ENCODE measurements at regions not wholly inside any gene's neighbourhood (a gene's known extent, or its start where the extent isn't known, plus 50 kb on each side); places are given as distances from the start of the nearest gene placed in this dataset.
A peak's percentile ranks its signal among the peaks of the same experiment; 100 is the strongest.

DNA sequence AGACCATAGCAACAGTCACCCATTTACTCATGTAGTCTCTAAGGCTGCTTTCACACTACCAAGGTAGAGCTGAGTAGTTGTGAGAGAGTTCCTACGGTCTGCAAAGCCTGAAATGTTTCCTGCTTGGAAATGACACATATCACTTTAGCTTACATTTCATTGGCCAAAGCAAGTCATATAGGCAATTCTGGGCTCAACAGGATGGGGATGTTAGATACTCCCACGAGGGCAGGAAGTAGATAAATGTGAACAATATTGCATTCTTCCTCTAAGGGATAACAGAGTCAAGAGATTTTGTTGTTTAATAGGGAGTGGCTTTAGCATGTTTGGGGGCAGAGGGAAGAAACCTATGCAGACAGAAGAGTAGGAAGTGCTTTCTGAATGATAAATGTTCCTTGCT is 355.6 kb upstream of the THRB start:
- no peak for DNase-seq

DNA sequence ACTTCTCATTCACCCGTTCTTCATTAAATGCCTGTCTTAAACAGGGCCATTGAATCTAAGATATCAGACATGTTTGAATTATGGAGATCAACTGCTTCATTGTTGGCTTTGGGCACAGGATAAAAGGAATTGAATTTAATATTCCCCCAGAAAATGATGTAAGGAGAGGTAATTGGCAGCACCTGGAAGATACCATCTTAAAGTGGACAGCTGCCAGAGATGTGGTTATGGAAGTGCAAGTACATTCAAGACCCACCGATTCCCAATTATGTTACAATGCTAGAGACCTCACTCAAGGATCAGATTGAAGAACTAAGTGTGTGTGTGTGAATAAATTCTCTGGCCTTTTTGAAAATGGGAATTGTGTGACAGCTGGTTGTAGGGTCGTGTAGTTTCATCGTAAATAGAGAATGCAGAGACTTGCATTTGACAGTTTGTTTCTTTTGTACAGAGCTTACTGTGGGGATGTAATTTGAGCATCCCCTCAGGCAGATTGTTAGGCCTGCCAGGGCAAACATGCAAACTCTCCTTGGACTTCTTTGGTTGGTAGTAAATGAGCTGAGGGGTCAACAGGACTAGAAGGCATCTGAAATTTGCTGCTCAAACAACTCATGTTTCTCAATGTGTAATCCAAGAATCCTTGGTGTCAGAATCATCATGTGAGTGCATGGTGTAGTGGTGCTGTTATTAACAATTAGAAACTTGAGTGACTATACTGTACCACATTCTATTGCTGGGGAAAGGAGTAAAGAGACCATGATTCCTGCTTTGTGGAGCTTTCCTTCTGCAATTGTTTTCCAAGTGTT is 359.2 kb upstream of the THRB start:
- peak; percentile 62 for DNase-seq

DNA sequence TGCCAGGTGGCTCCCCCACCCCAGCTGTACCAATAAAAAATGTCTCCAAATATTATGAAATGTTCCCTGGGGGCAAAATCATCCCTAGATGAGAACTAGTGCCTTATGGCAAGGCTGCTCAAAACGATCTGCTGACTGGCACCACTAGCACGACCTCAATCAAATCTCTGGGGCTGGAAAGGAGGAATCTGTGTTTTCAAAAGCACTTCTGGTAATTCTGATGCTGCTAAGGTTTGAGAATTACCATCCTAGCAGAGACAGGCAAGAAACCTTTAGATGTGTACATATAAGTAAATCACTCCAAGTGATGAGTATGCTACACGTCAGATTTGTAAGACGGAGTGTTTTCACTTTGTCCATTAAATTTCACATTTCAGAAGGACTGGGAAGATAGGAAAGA is 360.1 kb upstream of the THRB start:
- DNase-seq = no peak

DNA sequence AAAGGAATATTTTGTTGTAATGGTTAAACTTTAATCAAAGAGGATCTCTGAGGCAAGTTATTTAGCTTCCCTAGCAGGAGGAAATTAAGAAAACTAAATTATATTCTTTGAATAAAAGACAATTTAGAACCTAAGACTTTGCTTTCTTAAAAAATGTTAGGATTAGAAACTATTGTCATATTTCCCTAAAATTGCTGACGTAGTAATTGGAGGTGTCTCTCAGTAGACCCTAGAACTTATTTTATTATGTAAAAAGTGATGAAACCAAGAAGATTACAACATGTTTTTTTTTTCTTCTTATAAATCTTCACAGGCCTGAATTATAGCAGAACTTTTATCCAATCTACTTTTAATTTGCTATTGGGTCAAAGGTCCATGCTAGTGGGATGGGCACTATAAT is 363.3 kb upstream of the THRB start:
- no peak for DNase-seq

GRCh38 chr3:24863215-24863614 is 368.6 kb upstream of the THRB start:
- DNase-seq = no peak

DNA sequence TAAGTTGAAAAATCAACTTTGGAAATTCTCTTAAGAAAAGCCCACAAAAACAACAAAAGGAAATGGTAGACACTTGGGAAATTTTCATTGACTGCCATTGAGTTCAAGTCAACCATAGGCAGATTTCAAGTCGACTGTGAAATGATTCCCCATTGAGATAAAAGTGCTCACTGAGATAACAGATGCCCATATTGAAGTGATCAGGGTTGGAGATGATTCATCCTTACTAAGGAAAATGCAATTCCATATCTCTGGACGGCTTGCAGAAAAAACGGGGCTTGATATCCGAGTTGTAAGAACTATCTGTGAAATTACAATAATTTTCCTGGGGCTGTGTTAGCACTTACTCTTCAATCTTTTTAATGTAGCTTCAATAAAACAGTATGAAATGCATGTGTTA is 373.1 kb upstream of the THRB start:
- DNase-seq = no peak

- DNase-seq = no peak
Measured at GRCh38 chr3:24881239-24881638, 386.6 kb upstream of the THRB start.

GRCh38 chr3:24886501-24886900 is 391.9 kb upstream of the THRB start:
- DNase-seq = no peak

DNA sequence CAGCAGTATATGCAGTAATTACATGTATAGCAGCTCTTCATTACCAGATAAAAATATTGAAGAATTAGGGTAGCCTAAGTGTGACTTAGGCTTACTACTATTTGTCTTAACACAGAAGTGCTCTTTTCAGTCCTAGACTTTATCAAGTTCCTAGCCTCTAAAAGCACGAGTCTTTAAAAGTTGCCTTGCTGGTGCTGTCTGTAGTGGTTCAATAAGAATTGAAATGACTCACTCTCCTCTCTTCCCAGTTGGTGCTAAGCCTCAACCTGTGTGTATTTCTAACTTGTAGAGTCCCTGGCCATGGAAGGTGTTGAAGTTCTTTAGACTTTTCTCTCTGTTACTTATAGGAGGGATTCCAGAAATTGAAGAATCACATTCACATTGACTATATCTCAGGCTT is 395.4 kb upstream of the THRB start:
- DNase-seq = no peak

- DNase-seq = no peak
Measured at GRCh38 chr3:24899373-24899772, 404.7 kb upstream of the THRB start.

GRCh38 chr3:24899901-24900603 is 405.4 kb upstream of the THRB start:
- no peak for DNase-seq

- DNase-seq = no peak
Measured at GRCh38 chr3:24905266-24905665, 410.6 kb upstream of the THRB start.

DNA sequence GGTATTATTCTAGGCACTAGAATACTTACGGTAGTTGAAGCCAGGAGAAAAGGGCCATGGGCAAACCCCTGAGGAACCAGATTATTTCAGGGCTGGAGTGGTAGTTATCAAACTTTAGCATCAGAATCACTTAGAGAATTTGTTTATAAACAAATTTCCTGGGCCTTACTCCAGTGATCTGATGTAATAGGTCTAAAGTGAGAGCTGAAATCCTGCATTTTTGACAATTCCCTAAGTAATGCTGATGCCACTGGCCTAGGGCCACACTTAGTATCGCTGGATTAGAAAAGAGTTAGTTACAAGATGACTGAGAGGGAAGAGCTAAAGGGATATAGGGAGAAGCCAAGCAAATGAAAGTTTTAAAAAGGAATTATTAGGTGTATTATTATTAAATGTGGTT is 412.5 kb upstream of the THRB start:
- DNase-seq = no peak

- DNase-seq = no peak
Measured at GRCh38 chr3:24911076-24911475, 416.4 kb upstream of the THRB start.

- no peak for DNase-seq
Measured at GRCh38 chr3:24915639-24916038, 421.0 kb upstream of the THRB start.

DNA sequence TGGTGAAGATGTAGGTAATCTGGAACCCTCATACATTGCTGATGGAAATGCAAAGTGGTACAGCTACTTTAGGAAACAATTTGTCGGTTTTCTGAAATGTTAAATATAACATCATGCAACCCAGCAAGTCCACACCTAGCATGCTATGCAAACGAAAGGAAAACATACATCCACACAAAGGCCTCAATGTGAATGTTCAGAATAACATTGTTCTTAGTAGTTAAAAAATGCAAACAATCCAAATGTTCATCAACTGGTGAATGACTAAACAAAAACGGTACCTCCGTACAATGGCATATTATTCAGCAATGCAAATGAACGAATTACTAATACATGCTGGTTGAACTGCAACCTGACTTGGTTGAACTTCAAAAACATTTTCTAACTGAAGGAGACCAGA is 423.3 kb upstream of the THRB start:
- DNase-seq = no peak

DNA sequence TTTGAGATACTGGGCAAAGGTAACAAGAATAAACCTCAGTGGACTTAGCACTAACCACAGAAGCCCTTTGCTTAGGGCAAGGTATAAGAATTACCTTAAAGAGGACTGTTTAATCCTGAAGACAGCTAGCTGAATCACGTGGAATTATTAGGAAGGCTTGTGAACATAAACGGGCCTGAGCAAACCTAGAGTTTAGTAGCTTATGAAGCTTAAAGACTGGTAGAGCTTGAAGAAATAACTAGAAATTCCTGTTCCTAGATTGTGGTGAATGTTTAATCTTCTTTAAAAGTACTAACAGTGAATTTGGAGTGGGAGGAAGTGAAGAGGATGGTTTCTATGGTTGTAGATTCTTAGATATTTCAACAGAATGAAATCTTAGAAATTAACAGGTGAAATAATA is 428.9 kb upstream of the THRB start:
- DNase-seq = no peak

GRCh38 chr3:24929521-24929920 is 434.9 kb upstream of the THRB start:
- no peak for DNase-seq

DNA sequence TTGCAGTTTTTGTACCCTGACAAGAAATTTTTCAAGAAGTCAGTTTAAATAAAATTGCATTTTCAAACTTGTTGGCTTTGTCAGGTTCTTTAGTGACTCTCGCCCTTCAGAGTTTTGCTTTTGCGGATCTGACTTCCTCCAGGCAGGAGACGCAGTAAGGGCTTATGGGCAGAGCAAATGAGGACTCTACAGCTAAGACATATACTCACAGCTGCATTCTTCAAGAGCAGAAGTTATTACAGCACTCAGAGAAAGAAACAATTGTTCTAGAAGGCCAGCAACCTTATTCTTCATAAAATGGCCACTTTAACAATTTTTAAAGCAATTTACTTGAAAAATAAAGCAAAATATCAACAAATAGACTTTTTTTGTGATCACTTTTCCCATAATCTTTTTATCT is 438.8 kb upstream of the THRB start:
- no peak for DNase-seq

DNA sequence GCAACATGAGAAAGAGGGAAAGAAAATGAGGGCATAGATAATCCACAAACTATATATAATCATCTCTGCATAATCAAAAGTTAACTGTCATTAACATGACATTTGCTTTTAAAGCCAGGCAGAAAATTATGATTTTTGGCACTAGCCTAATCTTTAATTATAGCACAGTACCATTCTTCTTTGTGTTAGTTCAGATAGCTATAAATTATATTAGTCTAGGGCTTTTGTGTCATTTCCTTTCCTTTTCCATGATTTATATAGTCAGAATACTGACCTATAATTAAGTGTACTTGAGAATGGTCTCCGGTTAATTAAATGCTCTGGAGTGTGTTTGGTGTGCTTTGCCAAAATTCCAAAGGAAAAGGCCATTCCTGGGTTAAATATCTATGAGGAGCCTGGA is 441.9 kb upstream of the THRB start:
- DNase-seq = no peak

DNA sequence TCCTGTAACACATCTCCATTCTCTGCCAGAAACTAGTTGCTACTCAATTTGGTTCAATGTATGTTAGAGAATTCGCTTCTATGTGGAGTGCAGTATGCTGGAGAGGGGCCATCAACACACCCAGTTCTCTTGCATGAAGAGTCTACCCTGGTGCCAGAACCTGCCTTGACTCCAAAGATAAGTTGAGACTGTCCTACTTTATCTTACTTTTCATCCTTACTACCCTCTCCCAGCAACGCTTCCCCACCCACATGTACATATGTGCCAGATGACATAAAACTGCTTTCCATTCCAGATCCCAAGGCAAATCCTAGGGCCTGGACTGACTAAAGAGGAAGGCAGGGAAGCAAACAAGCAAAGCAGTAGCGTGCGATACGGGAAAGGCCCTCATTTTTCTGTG is 442.6 kb upstream of the THRB start:
- DNase-seq = no peak

GRCh38 chr3:24937780-24938179 is 443.1 kb upstream of the THRB start:
- DNase-seq = no peak

DNA sequence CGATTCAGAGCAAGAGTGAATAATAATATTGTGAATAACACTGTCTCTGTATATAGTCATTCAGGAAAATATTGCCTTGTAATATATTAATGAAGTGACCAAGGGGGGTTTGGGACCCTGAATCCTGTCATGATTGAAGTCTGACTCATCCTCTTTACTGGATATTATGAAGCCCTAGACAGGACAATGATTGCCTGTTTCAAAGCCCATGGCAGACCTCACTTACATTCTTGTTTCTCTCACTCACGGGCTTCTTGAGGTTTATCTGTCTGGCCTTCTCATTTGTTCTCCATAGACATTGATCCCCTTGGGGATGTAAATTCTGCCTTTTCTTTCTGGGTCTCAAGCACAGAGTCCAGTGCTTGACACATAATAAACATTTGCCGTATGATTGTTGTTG is 449.3 kb upstream of the THRB start:
- no peak for DNase-seq

DNA sequence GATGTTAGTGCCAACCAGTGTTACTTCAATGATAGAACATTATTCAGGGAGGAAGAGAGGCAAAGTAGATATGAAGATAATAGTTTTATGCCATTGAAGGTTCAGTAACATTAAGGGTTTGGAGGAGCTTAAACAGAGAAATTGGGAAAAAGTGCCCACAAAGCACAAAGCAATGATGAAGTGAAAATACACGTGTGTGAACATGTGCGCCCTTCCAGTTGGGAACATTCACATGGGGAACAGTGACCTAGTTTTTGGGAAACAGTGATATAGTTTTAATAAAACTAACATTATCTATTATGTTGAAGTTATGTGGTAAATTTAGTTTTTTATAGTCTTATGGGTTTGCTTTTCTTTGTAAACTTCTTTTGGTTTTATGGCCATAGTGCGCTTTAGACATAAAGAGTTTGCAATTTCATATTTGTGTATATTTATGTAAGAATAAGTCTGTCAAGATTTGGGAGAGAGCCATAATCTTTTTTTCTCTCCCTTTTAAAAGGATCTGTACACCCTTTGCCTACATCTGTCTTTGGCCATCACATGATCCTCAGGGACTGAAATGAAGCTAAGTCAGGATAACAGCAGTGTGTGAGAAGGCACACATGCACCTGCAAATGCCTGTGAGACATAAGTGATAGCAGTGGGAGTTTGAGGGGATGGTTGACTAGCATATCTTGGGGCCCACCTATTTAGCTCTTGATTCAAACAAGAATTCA is 450.3 kb upstream of the THRB start:
- no peak for DNase-seq
